Type B pancreatic cell (in vitro differentiated cells): ENCODE measurements at regions not wholly inside any gene's neighbourhood (a gene's known extent, or its start where the extent isn't known, plus 50 kb on each side); places are given as distances from the start of the nearest gene placed in this dataset.

Experiments used
- DNase-seq: peaks from one replicate; pipeline ENCODE4 v3.0.0; 2021; ENCODE audit warnings: mixed read lengths; ENCODE audit not compliant: unreplicated experiment; ENCODE audit errors: extremely low spot score
- H3K27ac Mint-ChIP-seq: 2 replicates; pipeline ENCODE4 v1.8.0; 2021; ENCODE audit warnings: mild to moderate bottlenecking, mixed read lengths
- H3K27me3 Mint-ChIP-seq: 2 replicates; pipeline ENCODE4 v1.8.0; 2021; ENCODE audit warnings: mixed read lengths
- H3K36me3 Mint-ChIP-seq: 2 replicates; pipeline ENCODE4 v1.8.0; 2021; ENCODE audit warnings: mixed read lengths
- H3K4me1 Mint-ChIP-seq: one replicate; pipeline ENCODE4 v1.8.0; 2021; ENCODE audit warnings: mixed read lengths; ENCODE audit not compliant: unreplicated experiment
- H3K4me3 Mint-ChIP-seq: 2 replicates; pipeline ENCODE4 v1.8.0; 2021; ENCODE audit warnings: mild to moderate bottlenecking, mixed read lengths
- H3K9me3 Mint-ChIP-seq: 2 replicates; pipeline ENCODE4 v1.8.0; 2021; ENCODE audit warnings: mixed read lengths
- TF ChIP-seq, protein P1 (sequence below): fragments of 200-600 bp; sonication (generic); conservative IDR thresholded peaks from 2 replicates; pipeline ENCODE4 v1.5.0; 2021; ENCODE audit warnings: antibody characterized with exemption, mild to moderate bottlenecking

DNA sequence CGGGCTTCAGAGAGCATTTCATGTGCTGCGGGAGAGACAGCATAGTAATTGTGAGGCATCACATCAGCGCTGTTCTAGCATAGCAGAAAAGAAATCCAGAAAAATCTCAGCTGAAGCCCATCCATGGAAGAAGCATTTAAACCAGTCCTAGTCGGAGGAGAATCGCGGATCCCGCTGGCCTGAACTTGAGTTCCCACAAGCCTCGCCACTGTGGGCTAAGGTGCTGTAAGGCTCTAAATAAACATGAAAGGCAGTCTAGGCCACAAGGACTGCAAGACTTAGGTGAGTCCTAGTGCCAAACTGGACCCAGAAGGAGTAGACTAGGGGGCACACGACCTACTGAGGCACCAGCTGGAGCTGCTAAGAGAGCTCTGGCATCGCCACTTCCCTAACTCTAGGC is 1225.3 kb upstream of the CHAC2 start:
- no peak for DNase-seq
- no peaks in the 10 kb centered on the region for H3K36me3 Mint-ChIP-seq
- H3K27ac Mint-ChIP-seq = no peak overlapping the region

DNA sequence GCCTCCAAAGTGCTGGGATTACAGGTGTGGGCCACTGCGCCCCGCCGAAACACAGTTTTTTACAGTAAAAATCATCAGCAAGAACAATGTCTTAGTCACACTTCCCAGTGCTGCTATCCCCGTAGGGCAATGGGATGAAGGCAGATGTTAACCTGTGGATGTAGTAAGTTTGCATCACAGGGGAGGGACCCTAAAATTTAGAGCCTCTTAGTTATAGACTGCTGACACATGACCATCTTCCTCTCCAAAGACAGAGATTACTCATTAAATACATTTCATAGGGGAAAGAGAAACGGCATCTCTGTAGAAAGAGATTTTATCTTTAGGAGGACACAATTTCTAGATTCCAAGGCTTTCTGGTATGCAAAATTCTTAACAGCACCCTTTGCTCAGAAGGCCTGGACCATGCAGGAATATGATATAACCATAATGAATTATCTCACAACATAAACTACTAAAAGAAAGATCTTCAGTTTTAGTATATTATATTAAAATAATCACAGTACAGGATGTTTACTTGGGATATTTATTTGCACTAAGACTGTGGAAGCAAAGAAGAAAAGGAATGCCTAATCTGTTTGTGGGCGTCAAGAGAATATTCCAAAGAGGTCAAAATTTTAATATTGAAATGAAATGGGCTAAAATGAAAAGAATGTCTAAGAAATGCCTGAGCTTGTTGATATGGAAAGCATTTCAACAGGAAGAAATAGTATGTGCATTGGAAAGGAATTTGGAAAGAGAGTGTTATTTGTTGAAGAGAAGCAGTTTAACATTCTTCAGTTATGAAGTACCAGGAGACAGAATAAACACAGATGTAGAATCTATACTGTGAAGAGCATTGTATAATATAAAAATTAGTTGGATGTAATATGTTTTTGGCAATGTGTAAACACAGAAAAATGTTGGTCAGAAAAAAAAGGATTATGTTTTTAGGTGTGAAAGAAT is 1228.3 kb upstream of the CHAC2 start:
- no peaks in the 10 kb centered on the region for H3K36me3 Mint-ChIP-seq
- TF ChIP-seq, protein P1, sequence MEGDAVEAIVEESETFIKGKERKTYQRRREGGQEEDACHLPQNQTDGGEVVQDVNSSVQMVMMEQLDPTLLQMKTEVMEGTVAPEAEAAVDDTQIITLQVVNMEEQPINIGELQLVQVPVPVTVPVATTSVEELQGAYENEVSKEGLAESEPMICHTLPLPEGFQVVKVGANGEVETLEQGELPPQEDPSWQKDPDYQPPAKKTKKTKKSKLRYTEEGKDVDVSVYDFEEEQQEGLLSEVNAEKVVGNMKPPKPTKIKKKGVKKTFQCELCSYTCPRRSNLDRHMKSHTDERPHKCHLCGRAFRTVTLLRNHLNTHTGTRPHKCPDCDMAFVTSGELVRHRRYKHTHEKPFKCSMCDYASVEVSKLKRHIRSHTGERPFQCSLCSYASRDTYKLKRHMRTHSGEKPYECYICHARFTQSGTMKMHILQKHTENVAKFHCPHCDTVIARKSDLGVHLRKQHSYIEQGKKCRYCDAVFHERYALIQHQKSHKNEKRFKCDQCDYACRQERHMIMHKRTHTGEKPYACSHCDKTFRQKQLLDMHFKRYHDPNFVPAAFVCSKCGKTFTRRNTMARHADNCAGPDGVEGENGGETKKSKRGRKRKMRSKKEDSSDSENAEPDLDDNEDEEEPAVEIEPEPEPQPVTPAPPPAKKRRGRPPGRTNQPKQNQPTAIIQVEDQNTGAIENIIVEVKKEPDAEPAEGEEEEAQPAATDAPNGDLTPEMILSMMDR = no peak
- no peak overlapping the region for H3K27ac Mint-ChIP-seq
- DNase-seq = no peak
- H3K27me3 Mint-ChIP-seq = no peaks in the 10 kb centered on the region
- H3K4me1 Mint-ChIP-seq = no peaks in the 10 kb centered on the region
- H3K4me3 Mint-ChIP-seq = no peak overlapping the region
- no peaks in the 10 kb centered on the region for H3K9me3 Mint-ChIP-seq

More for the DNA sequence above, 1225.3 kb upstream of the CHAC2 start:
- Mint-ChIP-seq H3K27me3 (no peaks in the 10 kb centered on the region), H3K9me3 (no peaks in the 10 kb centered on the region), H3K4me1 (no peaks in the 10 kb centered on the region), H3K4me3 (no peak overlapping the region)
- TF ChIP-seq, protein P1 = no peak

DNA sequence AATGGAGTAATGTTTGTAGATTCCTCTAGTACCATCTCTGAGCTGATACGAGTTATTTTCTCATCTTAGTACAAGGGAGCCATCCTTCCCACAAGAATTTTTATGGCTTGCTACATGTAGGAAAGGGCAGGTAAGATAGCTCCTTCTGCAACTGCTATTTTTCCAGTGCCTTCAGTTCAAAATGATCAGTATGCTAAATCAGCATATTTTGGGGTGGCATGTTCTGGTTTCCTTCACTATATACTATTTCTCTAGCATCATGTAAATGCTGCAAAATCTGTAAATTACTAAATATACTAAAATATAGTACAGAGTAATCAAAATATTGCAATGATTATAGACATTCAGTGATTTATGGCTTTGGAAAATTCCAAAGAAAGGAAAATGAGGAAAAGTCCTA is 1230.0 kb upstream of the CHAC2 start:
- TF ChIP-seq, protein P1 = no peak
- Mint-ChIP-seq H3K36me3 (no peaks in the 10 kb centered on the region), H3K4me1 (no peaks in the 10 kb centered on the region), H3K27me3 (no peaks in the 10 kb centered on the region), H3K4me3 (no peak overlapping the region), H3K27ac (no peak overlapping the region), H3K9me3 (no peaks in the 10 kb centered on the region)
- no peak for DNase-seq

GRCh38 chr2:52536929-52537460 is 1230.6 kb upstream of the CHAC2 start:
- H3K9me3 Mint-ChIP-seq = no peaks in the 10 kb centered on the region
- DNase-seq = no peak
- no peaks in the 10 kb centered on the region for H3K4me1 Mint-ChIP-seq
- H3K27ac Mint-ChIP-seq = no peak overlapping the region
- no peaks in the 10 kb centered on the region for H3K36me3 Mint-ChIP-seq
- H3K27me3 Mint-ChIP-seq = no peaks in the 10 kb centered on the region
- H3K4me3 Mint-ChIP-seq = no peak overlapping the region
- TF ChIP-seq, protein P1 = no peak

- H3K4me3 Mint-ChIP-seq = no peak overlapping the region
- TF ChIP-seq, protein P1 = no peak
- H3K27ac Mint-ChIP-seq = no peak overlapping the region
- H3K27me3 Mint-ChIP-seq = no peaks in the 10 kb centered on the region
- H3K36me3 Mint-ChIP-seq = no peaks in the 10 kb centered on the region
- no peak for DNase-seq
- H3K4me1 Mint-ChIP-seq = no peaks in the 10 kb centered on the region
- no peaks in the 10 kb centered on the region for H3K9me3 Mint-ChIP-seq
Observed at GRCh38 chr2:52532956-52533355, 1234.6 kb upstream of the CHAC2 start.
